SK-N-MC (cell line): ENCODE measurements at regions not wholly inside any gene's neighbourhood (a gene's known extent, or its start where the extent isn't known, plus 50 kb on each side); places are given as distances from the start of the nearest gene placed in this dataset.

Experiments
- EZH2 ChIP-seq: fragments of 200-600 bp; sonication (generic); IDR thresholded peaks from one replicate; pipeline ENCODE4 v1.6.1; 2017; ENCODE audit warnings: antibody characterized with exemption
- FOXP2 ChIP-seq: optimal IDR thresholded peaks from 2 replicates; pipeline ENCODE3; 2011; ENCODE audit warnings: mild to moderate bottlenecking, moderate library complexity; ENCODE audit not compliant: insufficient read depth; ENCODE audit errors: extremely low read length, control extremely low read depth
- POLR2AphosphoS5 ChIP-seq: IDR thresholded peaks from 2 replicates; pipeline ENCODE4 v1.6.1; 2012; ENCODE audit warnings: mild to moderate bottlenecking, low read depth, low read length, borderline replicate concordance

GRCh38 chr7:32131091-32131490 is 60.9 kb upstream of the PDE1C start:
- TF ChIP-seq POLR2AphosphoS5 (no peak), EZH2 (no peak), FOXP2 (no peak)
